ENCODE measurements at regions not wholly inside any gene's neighbourhood (a gene's known extent, or its start where the extent isn't known, plus 50 kb on each side); places are given as distances from the start of the nearest gene placed in this dataset.

DNA sequence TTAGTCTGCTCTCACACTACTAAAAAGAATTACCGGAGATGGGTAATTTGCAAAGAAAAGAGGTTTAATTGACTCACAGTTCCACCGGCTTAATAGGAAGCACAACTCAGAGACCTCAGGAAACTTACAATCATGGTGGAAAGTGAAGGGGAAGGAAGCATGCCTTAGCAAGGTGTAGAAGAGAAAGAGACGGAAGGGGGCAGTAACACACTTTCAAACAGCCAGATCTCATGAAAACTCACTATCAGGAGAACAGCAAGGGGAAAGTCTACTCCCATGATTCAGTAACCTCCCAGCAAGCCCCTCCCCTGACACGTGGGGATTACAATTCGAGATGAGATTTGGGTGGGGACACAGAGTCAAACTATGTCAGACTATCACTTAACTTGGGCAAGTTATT, 236.6 kb upstream of the ANO3 start:
- TF ChIP-seq EZH2 (IDR thresholded peaks at IDR 0.05; ENCODE audit: insufficient read depth, poor library complexity, severe bottlenecking) (no peak), EZH2phosphoT487 (IDR thresholded peaks at IDR 0.05; ENCODE audit: insufficient read depth, low read depth) (no peak)

Data from GM23248 (cell line).